ENCODE measurements at regions not wholly inside any gene's neighbourhood (a gene's known extent, or its start where the extent isn't known, plus 50 kb on each side); places are given as distances from the start of the nearest gene placed in this dataset.

- TF ChIP-seq CTCF (IDR thresholded peaks at IDR 0.05; ENCODE audit: poor library complexity, severe bottlenecking) (no peak), POLR2AphosphoS5 (IDR thresholded peaks at IDR 0.05) (no peak), REST (IDR thresholded peaks at IDR 0.05; ENCODE audit: borderline replicate concordance) (no peak)
Observed at GRCh38 chr16:79532785-79533184, 67.8 kb downstream of the MAF start.

All from neural cell (in vitro differentiated cells).